Putamen (tissue), 1 donor: ENCODE measurements at regions not wholly inside any gene's neighbourhood (a gene's known extent, or its start where the extent isn't known, plus 50 kb on each side); places are given as distances from the start of the nearest gene placed in this dataset.
"Not testable (repeated sequence)": the region's sequence is repeated elsewhere in the genome, so short reads cannot be mapped to it uniquely, and the experiment has no call there.

ENCODE experiments used
- DNase-seq: peaks from one replicate; pipeline ENCODE4 v3.0.0-alpha.2; 2016; ENCODE audit warnings: low spot score

- no peak for DNase-seq
Observed at GRCh38 chr3:188974856-188975599, 196.7 kb upstream of the TPRG1 start.

DNA sequence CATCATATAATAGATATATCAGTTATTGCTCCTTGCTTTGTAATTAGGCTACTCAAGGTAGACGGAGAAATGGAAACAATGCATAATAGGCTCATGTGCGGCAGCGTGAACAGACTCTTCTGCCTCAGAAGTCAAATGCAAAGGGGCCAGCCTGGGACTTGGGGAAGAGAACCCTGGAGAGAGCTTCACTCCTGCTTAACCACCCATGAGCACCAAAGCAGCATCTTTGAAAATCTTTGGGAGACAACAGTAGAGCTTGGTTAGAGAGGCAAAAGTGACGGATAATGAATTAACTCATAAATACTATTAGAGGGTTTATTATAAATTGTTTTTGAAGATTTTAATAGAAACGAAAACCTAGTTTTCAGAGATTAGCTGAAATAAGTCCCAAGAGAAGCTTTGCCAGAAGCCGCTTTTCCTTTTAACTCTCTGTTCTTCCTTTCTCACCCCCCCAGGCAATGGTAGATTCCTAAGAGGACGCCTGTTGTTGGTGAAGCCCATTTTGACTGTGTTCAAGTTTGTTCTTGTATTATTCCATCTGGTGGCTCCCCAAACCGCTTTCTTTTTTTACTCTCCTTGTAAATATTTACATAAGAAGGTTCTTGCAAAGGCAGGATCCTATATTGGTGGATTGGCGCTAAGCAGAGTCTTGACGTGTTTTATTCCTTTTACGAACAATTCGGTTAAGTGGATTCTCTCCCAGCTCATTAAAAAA, 196.0 kb upstream of the TPRG1 start:
- DNase-seq: no peak

DNA sequence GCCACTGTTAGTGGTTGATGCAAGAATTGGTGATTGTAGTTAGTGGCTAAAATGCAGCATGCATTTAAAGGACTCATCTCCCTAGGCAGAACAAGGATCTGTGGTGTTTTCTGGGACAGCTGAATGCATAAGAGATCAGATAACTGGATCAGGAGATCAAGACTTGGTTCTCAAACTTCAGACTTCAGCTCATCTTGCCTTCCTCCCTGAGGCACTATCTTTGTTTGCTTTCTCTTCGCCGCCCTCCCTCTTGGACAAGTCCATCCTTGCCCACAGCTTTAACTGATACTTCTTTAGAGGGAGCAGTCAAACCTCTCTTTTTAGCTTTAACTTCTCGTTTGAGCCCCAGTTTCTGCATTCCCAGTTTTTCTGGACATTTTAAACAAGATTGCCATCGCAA, 195.4 kb upstream of the TPRG1 start:
- DNase-seq: no peak

GRCh38 chr3:188978421-188979171, 193.2 kb upstream of the TPRG1 start:
- DNase-seq: no peak

GRCh38 chr3:188979248-188979647, 192.5 kb upstream of the TPRG1 start:
- DNase-seq: no peak

DNA sequence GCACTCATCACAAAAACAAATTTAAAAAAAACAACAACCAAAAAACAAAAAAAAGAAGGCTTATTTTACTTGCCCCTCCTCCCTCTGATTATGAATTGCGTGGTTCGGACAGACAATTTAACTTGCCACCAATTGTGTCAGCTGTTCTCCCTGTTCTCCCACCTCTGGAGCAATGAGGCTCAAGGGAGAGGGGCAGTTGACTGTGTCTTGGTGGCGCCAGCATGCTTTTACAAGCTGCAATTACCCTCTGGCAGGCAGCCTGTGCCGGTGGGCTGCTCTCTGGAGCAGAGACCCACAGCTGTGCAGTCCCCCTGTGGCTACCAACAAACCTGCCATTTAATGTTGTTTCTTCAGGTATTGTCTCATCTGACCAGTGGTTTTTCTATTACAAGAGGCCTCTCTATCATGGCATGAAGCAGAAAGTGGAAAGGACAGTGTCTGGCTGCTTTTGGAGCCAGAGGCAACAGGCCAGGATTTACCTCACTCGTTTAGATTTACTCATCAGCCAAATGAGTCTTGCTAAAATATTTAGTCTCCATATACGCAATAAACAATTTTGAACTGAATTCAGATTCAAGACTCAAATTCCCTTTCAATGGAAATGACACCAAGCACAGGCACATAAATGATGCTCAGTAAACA, 192.0 kb upstream of the TPRG1 start:
- DNase-seq: no peak

DNA sequence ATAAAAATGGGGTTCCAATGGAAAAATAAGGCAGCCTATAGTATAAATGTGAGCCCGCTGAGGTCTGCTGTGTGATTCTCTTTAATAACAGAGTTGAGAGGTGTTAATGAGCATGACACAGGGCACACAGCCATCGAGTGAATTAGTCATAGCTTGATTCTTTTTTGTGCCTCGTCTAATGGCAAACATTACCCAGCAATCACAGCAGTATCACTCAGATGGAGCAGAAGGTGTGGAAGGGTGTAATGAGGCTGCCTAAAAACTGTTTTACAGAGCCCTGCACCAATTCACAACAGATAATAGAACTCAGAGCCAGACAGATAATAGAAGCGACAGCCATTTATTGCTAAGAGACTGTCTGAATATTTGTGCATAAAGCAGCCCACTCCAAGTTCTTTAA, 178.6 kb upstream of the TPRG1 start:
- no peak for DNase-seq

- no peak for DNase-seq
Observed at GRCh38 chr3:189001559-189001958, 170.2 kb upstream of the TPRG1 start.

GRCh38 chr3:189003410-189003809, 168.4 kb upstream of the TPRG1 start:
- no peak for DNase-seq

DNA sequence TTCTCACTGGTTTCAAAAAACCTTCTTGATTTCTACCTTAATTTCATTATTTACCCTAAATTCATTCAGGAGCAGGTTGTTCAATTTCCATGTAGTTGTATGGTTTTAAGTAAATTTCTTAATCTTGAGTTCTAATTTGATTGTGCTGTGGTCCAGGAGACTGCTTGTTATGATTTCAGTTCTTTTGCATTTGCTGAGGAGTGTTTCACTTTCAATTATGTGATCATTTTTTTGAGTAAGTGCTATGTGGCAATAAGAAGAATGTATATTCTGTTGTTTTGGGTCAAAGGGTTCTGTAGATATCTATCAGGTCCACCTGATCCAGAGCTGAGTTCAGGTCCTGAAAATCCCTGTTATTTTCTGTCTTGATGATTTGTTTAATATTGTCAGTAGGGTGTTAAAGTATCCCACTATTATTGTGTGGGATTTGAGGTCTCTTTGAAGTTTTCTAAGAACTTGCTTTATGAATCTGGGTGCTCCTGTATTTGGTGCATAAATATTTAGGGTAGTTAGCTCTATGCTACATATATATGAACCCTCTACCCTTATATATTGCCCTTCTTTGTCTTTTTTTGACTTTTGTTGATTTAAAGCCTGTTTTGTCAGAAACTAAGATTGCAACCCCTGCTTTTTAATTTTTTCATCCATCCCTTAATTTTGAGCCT, 158.4 kb upstream of the TPRG1 start:
- DNase-seq: no peak

GRCh38 chr3:189014526-189014925, 157.2 kb upstream of the TPRG1 start:
- no peak for DNase-seq

DNA sequence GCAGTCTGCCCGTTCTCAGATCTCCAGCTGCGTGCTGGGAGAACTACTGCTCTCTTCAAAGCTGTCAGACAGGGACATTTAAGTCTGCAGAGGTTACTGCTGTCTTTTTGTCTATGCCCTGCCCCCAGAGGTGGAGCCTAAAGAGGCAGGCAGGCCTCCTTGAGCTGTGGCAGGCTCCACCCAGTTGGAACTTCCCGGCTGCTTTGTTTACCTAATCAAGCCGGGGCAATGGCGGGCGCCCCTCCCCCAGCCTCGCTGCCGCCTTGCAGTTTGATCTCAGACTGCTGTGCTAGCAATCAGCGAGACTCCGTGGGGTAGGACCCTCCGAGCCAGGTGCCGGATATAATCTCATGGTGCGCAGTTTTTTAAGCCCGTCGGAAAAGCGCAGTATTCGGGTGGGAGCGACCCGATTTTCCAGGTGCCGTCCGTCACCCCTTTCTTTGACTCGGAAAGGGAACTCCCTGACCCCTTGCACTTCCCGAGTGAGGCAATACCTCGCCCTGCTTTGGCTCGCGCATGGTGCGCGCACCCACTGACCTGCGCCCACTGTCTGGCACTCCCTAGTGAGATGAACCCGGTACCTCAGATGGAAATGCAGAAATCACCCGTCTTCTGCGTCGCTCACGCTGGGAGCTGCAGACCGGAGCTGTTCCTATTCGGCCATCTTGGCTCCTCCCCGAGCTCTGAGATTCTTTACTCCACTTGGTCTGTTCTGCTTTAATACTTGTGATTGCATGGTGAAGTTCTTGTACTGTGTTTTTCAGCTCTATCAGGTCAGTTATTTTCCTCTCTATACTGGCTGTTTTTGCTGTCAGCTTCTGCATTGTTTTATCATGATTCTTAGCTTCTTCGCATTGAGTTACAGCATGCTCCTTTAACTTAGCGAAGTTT, 148.9 kb upstream of the TPRG1 start:
- DNase-seq: not testable (repeated sequence)

- DNase-seq: no peak
Observed at GRCh38 chr3:189025866-189026265, 145.9 kb upstream of the TPRG1 start.

- DNase-seq: no peak
Observed at GRCh38 chr3:189027626-189028155, 144.1 kb upstream of the TPRG1 start.

DNA sequence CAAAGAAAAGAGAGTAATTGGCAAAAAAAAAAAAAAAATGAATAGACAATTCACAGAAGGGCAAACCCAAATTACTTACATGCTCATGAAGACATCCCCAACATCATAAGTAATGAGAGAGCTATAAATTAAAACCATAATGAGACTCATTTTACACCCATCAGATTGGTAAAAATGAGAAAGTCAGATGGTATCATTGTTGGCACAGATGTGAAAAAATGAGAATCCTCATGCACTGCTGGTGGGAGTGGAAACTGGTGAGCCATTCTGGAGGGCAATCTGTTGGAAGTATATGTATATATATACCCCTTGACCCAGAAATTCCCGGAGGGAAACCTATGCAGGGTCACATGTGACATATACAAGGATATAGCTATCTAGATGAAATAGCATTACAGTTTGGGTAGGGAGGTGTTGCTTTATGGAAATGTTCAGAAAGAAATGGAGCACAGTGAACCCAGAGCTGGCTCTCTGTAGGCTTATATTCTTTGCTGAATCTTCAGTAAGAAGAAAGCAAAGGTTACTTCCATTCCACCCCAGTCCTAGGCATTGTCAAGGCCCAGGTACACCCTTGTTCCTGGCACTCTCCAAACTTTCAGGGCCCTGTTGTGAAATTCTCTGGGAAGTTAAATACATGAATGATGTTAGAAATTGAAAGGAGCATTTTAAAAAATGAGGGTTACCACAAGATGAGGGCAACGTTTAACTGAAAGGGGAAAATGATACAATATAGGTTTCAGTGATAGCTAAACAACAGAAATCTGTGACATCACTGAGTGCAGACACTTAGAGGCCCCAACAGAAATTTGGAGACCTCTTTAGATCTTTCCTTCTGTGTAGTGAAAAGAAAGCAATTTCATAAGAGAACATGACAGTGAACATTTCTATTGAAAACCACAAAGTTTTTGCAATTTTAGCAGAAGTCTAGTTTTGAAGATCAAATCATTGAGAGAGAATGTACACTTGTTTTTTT, 132.7 kb upstream of the TPRG1 start:
- DNase-seq: no peak

- DNase-seq: no peak
Observed at GRCh38 chr3:189040656-189041335, 131.0 kb upstream of the TPRG1 start.

DNA sequence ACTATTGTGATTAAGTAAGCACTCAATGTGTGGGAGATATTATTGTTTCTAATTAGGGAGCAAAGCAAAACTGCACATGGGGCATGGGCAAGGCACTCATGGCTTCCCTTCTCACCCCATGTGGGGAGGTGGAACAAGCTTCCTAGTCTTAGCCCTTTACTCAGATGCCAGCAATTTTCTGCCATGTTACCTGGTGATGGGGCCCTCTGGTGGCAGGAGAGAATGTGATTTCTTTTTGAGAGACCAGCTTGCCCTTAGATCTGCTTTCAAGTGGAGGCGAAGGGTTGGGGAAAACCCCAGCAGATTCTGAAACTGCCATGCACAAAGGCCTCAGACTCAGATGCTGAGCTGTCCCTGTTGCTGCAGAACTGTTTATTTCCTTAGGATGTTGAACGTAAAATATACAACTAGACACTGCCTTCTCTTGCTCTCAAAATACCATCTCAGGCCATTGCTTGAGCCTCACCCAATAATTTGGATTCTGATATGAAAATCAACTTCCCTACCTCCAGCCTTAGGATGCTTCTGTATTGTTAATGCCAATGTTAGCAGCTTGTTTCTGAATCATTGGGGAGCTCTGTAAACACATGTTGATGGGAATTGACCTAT, 130.2 kb upstream of the TPRG1 start:
- peak; percentile 9 for DNase-seq

GRCh38 chr3:189042832-189043231, 128.9 kb upstream of the TPRG1 start:
- no peak for DNase-seq
